Karpas-422 (cell line): ENCODE measurements at regions not wholly inside any gene's neighbourhood (a gene's known extent, or its start where the extent isn't known, plus 50 kb on each side); places are given as distances from the start of the nearest gene placed in this dataset.

ENCODE experiments used
- DNase-seq: peaks from one replicate; pipeline ENCODE4 v3.0.0-alpha.2; 2015
- H2AFZ ChIP-seq: fragments of 200-600 bp; sonication (generic); 2 replicates; pipeline ENCODE4 v1.6.1; 2014; ENCODE audit warnings: antibody characterized with exemption, low read length, mixed read lengths
- H3K27ac ChIP-seq: fragments of 200-600 bp; sonication (generic); 2 replicates; pipeline ENCODE4 v1.5.1; 2014; ENCODE audit warnings: mild to moderate bottlenecking, low read length, moderate library complexity
- H3K27me3 ChIP-seq: fragments of 200-600 bp; sonication (generic); 2 replicates; pipeline ENCODE4 v1.6.1; 2014; ENCODE audit warnings: low read length, mixed read lengths
- H3K36me3 ChIP-seq: fragments of 200-600 bp; sonication (generic); 2 replicates; pipeline ENCODE4 v1.6.1; 2014; ENCODE audit warnings: low read length, mixed read lengths; ENCODE audit not compliant: insufficient read depth
- H3K4me1 ChIP-seq: fragments of 200-600 bp; sonication (generic); 2 replicates; pipeline ENCODE4 v1.6.1; 2014; ENCODE audit warnings: mild to moderate bottlenecking, low read length, mixed read lengths
- H3K4me2 ChIP-seq: fragments of 200-600 bp; sonication (generic); 2 replicates; pipeline ENCODE4 v1.6.1; 2014; ENCODE audit warnings: low read length, low read depth, mild to moderate bottlenecking; ENCODE audit not compliant: poor library complexity, severe bottlenecking
- H3K4me3 ChIP-seq: fragments of 200-600 bp; sonication (generic); 2 replicates; pipeline ENCODE4 v1.5.1; 2014; ENCODE audit warnings: mild to moderate bottlenecking, antibody characterized with exemption, low read length, mixed read lengths
- H3K79me2 ChIP-seq: fragments of 200-600 bp; sonication (generic); 2 replicates; pipeline ENCODE4 v1.6.1; 2014; ENCODE audit warnings: mild to moderate bottlenecking, low read length, mixed read lengths
- H3K9ac ChIP-seq: fragments of 200-600 bp; sonication (generic); 2 replicates; pipeline ENCODE4 v1.6.0; 2014; ENCODE audit warnings: low read length
- H3K9me2 ChIP-seq: fragments of 200-600 bp; sonication (generic), shearing (Covaris generic); replicated peaks from 2 replicates; pipeline ENCODE4 v1.6.0; 2014; ENCODE audit warnings: mild to moderate bottlenecking, low read length, moderate library complexity; ENCODE audit not compliant: insufficient read depth
- H3K9me3 ChIP-seq: fragments of 300-700, 200-600 bp; sonication (generic); 2 replicates; pipeline ENCODE4 v1.6.1; 2014; ENCODE audit warnings: low read length, mixed read lengths
- H4K20me1 ChIP-seq: fragments of 200-600 bp; sonication (generic); 2 replicates; pipeline ENCODE4 v1.6.1; 2014; ENCODE audit warnings: mild to moderate bottlenecking, antibody characterized with exemption, low read length, low read depth; ENCODE audit not compliant: insufficient read depth

GRCh38 chr10:7094781-7095180, 316.1 kb downstream of the SFMBT2 start:
- Histone ChIP-seq H3K9ac (no peak overlapping the region), H3K4me1 (no peaks in the 10 kb centered on the region), H3K36me3 (no peaks in the 10 kb centered on the region), H2AFZ (no peak overlapping the region), H3K27me3 (no peaks in the 10 kb centered on the region), H3K79me2 (no peaks in the 10 kb centered on the region), H3K9me2 (no peaks in the 10 kb centered on the region), H3K4me3 (no peak overlapping the region), H3K9me3 (no peaks in the 10 kb centered on the region), H3K27ac (no peak overlapping the region), H4K20me1 (no peaks in the 10 kb centered on the region), H3K4me2 (no peak overlapping the region)
- no peak for DNase-seq

- H3K9ac ChIP-seq, result no peak overlapping the region
- H3K9me2 ChIP-seq, result no peaks in the 10 kb centered on the region
Observed at GRCh38 chr10:7093368-7093767, 317.5 kb downstream of the SFMBT2 start.

GRCh38 chr10:7092603-7093002, 318.2 kb downstream of the SFMBT2 start:
- Histone ChIP-seq H3K27ac (no peak overlapping the region), H3K4me2 (no peak overlapping the region), H3K36me3 (no peaks in the 10 kb centered on the region), H3K9me3 (no peaks in the 10 kb centered on the region), H3K9ac (no peak overlapping the region), H2AFZ (no peak overlapping the region), H3K79me2 (no peaks in the 10 kb centered on the region), H4K20me1 (no peaks in the 10 kb centered on the region), H3K9me2 (no peaks in the 10 kb centered on the region), H3K4me1 (no peaks in the 10 kb centered on the region), H3K4me3 (no peak overlapping the region), H3K27me3 (no peaks in the 10 kb centered on the region)
- DNase-seq, result no peak

More at GRCh38 chr10:7093368-7093767, 317.5 kb downstream of the SFMBT2 start:
- no peak overlapping the region for H3K4me3 ChIP-seq
- H3K36me3 ChIP-seq, result no peaks in the 10 kb centered on the region
- no peak overlapping the region for H3K27ac ChIP-seq
- no peaks in the 10 kb centered on the region for H3K79me2 ChIP-seq
- H3K27me3 ChIP-seq, result no peaks in the 10 kb centered on the region
- H4K20me1 ChIP-seq, result no peaks in the 10 kb centered on the region
- no peak for DNase-seq
- no peak overlapping the region for H2AFZ ChIP-seq
- no peaks in the 10 kb centered on the region for H3K9me3 ChIP-seq
- no peak overlapping the region for H3K4me2 ChIP-seq
- no peaks in the 10 kb centered on the region for H3K4me1 ChIP-seq

- Histone ChIP-seq H3K4me1 (no peaks in the 10 kb centered on the region), H2AFZ (no peak overlapping the region), H4K20me1 (no peaks in the 10 kb centered on the region), H3K79me2 (no peaks in the 10 kb centered on the region), H3K9ac (no peak overlapping the region), H3K9me2 (no peaks in the 10 kb centered on the region), H3K27ac (no peak overlapping the region), H3K4me3 (no peak overlapping the region), H3K9me3 (no peaks in the 10 kb centered on the region), H3K36me3 (no peaks in the 10 kb centered on the region), H3K4me2 (no peak overlapping the region), H3K27me3 (no peaks in the 10 kb centered on the region)
- DNase-seq, result no peak
Observed at GRCh38 chr10:7090529-7090928, 320.3 kb downstream of the SFMBT2 start.

GRCh38 chr10:7085913-7086589, 324.8 kb downstream of the SFMBT2 start:
- Histone ChIP-seq H2AFZ (no peak overlapping the region), H3K4me2 (no peak overlapping the region), H3K79me2 (no peaks in the 10 kb centered on the region), H3K27ac (no peak overlapping the region), H3K9me2 (no peaks in the 10 kb centered on the region), H3K4me3 (no peak overlapping the region), H3K4me1 (no peaks in the 10 kb centered on the region), H3K36me3 (no peaks in the 10 kb centered on the region), H3K9ac (no peak overlapping the region), H4K20me1 (no peaks in the 10 kb centered on the region), H3K27me3 (no peaks in the 10 kb centered on the region), H3K9me3 (no peaks in the 10 kb centered on the region)
- no peak for DNase-seq

GRCh38 chr10:7085147-7085912, 325.5 kb downstream of the SFMBT2 start:
- Histone ChIP-seq H3K9me3 (no peaks in the 10 kb centered on the region), H3K9ac (no peak overlapping the region), H3K79me2 (no peaks in the 10 kb centered on the region), H3K36me3 (no peaks in the 10 kb centered on the region), H3K9me2 (no peaks in the 10 kb centered on the region), H3K4me3 (no peak overlapping the region), H2AFZ (no peak overlapping the region), H3K4me1 (no peaks in the 10 kb centered on the region), H3K4me2 (no peak overlapping the region), H4K20me1 (no peaks in the 10 kb centered on the region), H3K27ac (no peak overlapping the region), H3K27me3 (no peaks in the 10 kb centered on the region)
- DNase-seq, result no peak

- Histone ChIP-seq H3K9ac (no peak overlapping the region), H3K9me2 (no peaks in the 10 kb centered on the region), H3K27ac (no peak overlapping the region), H3K4me1 (no peaks in the 10 kb centered on the region), H3K4me3 (no peak overlapping the region), H3K9me3 (no peaks in the 10 kb centered on the region), H4K20me1 (no peaks in the 10 kb centered on the region), H3K79me2 (no peaks in the 10 kb centered on the region), H3K4me2 (no peak overlapping the region), H3K36me3 (no peaks in the 10 kb centered on the region), H3K27me3 (no peaks in the 10 kb centered on the region), H2AFZ (no peak overlapping the region)
- DNase-seq, result no peak
Observed at GRCh38 chr10:7084280-7085005, 326.4 kb downstream of the SFMBT2 start.

- Histone ChIP-seq H2AFZ (no peak overlapping the region), H3K4me3 (no peak overlapping the region), H3K4me2 (no peak overlapping the region), H4K20me1 (no peaks in the 10 kb centered on the region), H3K4me1 (no peaks in the 10 kb centered on the region), H3K9ac (no peak overlapping the region), H3K27me3 (no peaks in the 10 kb centered on the region), H3K79me2 (no peaks in the 10 kb centered on the region), H3K27ac (no peak overlapping the region), H3K9me2 (no peaks in the 10 kb centered on the region), H3K36me3 (no peaks in the 10 kb centered on the region), H3K9me3 (no peaks in the 10 kb centered on the region)
- no peak for DNase-seq
Observed at GRCh38 chr10:7082967-7083366, 327.9 kb downstream of the SFMBT2 start.
